Ramos (cell line): ENCODE measurements at regions not wholly inside any gene's neighbourhood (a gene's known extent, or its start where the extent isn't known, plus 50 kb on each side); places are given as distances from the start of the nearest gene placed in this dataset.
"Not testable (repeated sequence)": the region's sequence is repeated elsewhere in the genome, so short reads cannot be mapped to it uniquely, and the experiment has no call there.

ENCODE experiments used
- in situ Hi-C: fragments of 300-500 bp; cut with MboI; formaldehyde crosslinking; loops from one replicate; pipeline ENCODE4 v1.14.3; 2022; ENCODE audit warnings: low sequenced_read_pairs; ENCODE audit not compliant: unreplicated experiment

DNA sequence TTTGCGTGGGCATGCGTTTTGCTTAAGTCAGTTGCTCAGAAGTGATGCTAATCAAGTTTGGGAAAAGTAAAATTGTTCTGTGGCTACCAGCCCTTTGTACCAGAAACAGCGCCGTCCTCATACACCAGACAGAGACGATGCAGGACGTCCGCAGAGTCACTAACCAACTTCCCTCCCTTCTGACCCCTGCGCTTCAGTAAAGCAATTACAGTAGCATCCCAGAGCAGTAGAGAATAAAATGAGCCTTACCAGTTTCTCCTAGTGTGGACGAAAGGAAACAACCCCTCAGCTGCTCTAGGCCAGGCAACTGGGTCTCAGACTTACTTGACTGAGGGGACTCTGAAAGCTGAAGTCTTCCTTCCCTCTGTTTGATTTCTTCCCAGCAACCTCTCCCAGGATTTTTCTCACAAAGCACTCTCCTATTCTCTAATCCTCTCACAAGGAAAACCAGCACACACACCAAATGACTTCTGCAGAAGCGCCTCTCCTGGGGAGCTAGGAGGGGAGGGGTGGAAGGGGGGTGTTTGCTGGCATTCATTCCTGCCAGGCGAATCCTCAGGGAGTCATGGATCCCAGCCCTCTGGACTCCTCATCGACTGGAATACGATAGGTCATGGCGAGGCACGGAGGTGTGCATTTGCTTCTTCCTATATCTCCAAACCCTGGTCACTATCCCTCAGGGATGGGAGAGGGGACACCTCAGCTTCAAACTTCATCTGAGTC, 56.0 kb upstream of the MID1 start:
- in situ Hi-C loops, result no loop called here

GRCh38 chrX:10677490-10677889, 57.1 kb upstream of the MID1 start:
- in situ Hi-C loops, result no loop called here

DNA sequence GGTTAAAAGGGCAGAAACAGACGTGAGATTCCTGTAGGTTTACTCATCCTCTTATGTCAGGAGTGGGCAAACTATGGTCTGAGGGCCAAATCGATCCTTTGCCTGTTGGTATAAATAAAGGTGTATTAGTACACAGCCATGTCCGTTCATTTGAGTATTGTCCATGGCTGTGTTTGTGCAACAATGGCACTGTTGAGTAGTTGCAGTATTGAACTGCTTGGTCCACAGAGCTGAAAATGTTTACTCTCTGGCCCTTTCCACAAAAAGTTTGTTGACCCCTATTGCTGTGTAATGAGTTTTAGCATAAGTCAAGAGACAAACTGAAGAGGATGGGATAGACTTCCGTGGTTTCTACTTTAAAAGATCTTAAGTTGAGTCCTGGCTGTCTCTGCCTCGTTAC, 59.0 kb upstream of the MID1 start:
- in situ Hi-C loops, result no loop called here

GRCh38 chrX:10681167-10681566, 60.8 kb upstream of the MID1 start:
- in situ Hi-C loops, result no loop called here

DNA sequence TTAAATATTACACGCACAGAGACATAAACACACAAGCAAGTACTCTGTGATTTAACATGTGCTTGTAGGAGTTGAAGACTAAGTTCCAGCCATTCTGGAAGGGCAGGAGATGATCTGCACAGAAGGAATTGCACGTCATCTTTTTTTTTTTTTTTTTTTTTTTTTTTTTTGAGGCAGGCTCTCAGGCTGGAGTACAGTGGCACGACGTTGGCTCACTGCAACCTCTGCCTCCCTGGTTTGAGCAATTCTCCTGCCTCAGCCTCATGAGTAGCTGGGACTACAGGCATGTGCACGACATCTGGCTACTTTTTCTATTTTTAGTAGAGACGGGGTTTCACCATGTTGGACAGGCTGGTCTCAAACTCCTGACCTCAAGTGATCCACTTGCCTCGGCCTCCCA, 63.2 kb upstream of the MID1 start:
- in situ Hi-C loops, result not testable (repeated sequence)

DNA sequence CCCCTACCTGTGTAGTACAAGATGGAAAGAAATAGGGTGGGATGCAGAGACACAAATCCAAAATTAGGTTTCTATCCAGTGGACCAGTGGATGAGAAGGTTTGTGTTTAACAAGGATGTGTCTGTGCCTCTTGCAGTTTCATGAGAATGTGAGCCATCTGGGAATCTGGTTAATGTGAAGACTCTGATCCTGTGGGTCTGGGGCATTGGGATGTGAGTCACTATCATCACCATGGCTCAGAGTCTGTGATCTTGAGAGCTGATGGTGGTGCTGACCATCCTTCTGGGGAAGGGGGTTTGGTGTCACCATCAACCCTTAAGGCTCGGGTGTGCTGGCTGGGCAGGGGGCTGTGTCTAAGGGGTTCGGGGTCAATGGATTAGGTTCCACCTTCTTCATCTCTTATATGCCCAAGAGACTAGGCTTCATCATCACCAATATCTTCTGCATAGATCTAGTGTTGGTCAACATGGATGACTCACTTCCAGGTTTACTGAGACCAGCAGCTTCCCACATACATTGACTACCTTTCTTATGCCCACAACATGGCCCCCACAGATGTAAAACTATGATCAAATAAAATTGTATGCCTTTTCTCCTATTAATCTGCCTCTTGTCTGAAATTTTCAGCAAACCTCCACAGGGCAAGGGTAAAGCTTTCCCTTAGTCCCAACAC, 65.7 kb upstream of the MID1 start:
- in situ Hi-C loops, result no loop called here

GRCh38 chrX:10691751-10692150, 71.4 kb upstream of the MID1 start:
- in situ Hi-C loops, result not testable (repeated sequence)

DNA sequence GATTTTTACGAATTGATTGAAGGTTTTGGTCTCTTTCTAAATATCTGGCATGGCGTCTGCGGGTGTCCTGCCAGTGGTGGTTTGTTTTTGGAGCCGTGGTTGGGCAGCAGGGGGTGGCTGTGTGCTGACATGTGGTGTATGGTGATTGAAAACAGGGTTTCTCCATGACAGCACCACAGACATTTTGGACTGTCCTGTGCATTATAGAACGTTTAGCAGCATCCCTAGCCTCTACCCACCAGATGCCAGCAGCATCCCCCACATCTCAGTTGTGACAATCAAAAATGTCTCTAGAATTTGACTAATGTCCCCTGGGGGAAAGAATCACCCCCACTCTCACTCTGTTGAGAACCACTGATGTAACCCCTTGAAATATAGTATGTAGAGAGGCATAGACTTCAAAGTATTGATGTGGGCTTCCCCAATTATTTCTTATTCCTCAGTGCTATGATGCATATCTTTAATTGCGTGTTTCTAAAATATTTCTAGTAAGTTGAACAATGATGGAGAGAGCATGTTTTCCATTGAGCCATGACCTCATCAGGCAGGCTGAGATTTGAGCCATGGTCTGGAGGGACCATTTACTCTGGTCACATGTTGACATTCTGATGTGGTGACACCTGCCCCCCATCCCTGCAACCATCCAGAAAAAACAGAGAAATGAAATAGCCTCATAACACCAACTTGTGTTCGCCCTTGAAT, 77.4 kb upstream of the MID1 start:
- in situ Hi-C loops, result no loop called here

DNA sequence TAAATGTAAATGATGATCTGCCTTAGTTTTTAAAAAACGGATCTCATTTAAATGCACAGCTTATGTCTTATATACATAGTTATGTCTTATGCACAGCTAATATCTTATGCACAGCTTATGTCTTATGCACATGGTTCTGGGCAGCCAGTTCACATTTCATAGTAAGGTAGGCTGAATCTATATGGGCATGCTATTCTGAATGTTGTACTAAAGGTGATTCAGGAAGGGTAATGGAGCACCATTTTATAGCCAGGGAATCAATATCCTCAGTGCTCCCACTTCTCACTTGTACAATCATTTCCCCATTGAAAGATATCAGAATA, 77.9 kb upstream of the MID1 start:
- in situ Hi-C loops, result no loop called here

- in situ Hi-C loops, result loop anchor here (25.0 kb wide), 1 partner anchor 715 kb away; no protein-coding TSS in a partner anchor
These were observed 81.6 kb upstream of the MID1 start for GRCh38 chrX:10702031-10702430.

DNA sequence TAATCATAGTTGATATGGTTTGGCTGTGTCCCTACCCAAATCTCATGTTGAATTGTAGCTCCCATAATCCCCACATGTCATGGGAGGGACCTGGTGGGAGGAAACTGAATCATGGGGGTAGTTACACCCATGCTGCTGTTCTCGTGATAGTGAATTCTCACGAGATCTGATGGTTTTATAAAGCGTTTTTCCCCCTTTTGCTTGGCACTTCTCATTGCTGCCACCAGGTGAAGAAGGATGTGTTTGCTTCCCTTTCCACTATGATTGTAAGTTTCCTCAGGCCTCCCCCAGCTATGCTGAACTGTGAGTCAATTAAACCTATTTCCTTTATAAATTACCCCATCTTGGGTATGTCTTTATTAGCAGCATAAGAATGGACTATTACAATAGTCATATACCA, 86.0 kb upstream of the MID1 start:
- in situ Hi-C loops, result loop anchor here (25.0 kb wide), 1 partner anchor 719 kb away; no protein-coding TSS in a partner anchor

GRCh38 chrX:10707773-10708172, 87.4 kb upstream of the MID1 start:
- in situ Hi-C loops, result loop anchor here (25.0 kb wide), 1 partner anchor 720 kb away; no protein-coding TSS in a partner anchor

GRCh38 chrX:10709276-10709675, 88.9 kb upstream of the MID1 start:
- in situ Hi-C loops, result loop anchor here (25.0 kb wide), 1 partner anchor 722 kb away; no protein-coding TSS in a partner anchor

DNA sequence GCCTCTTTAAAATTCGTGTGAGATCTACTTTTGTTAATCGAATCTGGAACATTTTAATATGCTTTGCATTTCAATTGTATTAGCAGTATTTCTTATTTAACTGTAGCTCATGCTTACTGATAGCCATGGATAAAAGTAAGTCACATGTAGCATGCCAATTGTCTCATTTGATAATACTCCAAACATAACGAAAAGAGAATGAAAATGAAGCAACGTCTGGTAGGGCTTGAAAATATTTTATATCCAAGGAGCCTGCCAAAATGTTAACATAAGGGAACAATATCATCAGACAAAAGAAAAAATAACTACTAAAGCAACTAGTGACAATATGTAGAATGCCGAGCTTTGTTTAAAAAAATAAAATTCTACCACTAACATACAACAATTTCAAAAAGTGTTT, 94.1 kb upstream of the MID1 start:
- in situ Hi-C loops, result loop anchor here (25.0 kb wide), 1 partner anchor 727 kb away; no protein-coding TSS in a partner anchor

GRCh38 chrX:10722851-10723250, 102.5 kb upstream of the MID1 start:
- in situ Hi-C loops, result loop anchor here (25.0 kb wide), 1 partner anchor 736 kb away; no protein-coding TSS in a partner anchor

DNA sequence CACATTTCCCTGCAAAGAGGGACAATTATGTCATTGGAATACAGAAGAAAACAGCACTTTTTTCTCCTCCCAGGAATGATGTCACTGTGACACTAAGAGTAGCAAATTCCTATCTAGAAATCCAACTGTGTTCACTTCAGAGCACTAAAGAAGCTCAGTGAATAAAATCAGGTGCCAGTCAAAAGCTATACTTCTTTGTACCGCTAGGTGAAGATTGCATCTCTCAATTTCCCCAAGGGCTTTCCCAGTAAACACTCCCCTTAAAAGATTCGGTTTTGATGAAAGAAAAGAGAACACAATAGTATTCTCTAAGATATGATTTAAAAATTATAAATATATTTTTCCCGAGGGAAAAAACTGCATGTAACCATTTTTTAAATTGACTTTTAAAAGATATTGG, 104.7 kb upstream of the MID1 start:
- in situ Hi-C loops, result no loop called here

GRCh38 chrX:10726647-10727046, 106.3 kb upstream of the MID1 start:
- in situ Hi-C loops, result no loop called here

GRCh38 chrX:10728806-10729389, 108.5 kb upstream of the MID1 start:
- in situ Hi-C loops, result no loop called here

DNA sequence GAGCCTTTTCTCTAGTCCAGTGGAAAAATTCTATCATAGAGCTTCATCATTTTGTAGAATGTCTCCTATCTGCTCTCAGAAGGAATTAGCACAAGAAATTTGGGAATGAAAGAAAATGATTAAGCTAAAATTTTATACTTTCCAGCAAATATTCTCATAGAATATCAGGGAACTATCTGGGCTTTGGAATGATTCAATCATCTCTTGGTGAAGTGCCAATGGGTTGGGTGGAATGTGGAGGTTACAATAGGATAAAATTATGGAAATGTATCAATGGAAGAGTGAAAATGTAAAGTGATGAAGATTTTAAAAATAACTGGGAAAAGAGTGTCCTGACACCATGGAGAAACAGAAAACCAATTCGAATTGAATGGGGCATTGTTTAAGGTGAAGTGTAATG, 119.0 kb upstream of the MID1 start:
- in situ Hi-C loops, result no loop called here

- in situ Hi-C loops, result no loop called here
These were observed 120.6 kb upstream of the MID1 start for GRCh38 chrX:10741003-10741402.

DNA sequence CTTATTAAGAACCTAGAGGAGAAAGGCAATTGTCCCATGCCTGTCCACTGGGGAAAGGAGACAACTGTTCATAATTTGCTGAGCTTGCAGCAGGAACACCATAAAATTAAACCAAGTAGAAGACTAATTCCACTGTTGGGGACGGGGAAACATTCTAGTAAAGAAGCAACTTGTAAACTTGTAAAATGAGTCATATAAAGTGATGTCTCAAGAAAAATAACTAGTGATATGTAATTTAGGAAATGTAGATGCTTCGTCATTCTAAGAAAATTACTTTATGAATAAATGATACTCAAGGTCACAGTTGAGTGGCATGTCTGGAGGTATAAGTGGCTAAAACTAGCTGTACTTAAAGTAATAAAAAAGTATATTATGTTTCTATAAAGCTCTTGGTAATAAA, 121.2 kb upstream of the MID1 start:
- in situ Hi-C loops, result no loop called here
